ENCODE measurements at regions not wholly inside any gene's neighbourhood (a gene's known extent, or its start where the extent isn't known, plus 50 kb on each side); places are given as distances from the start of the nearest gene placed in this dataset.

DNA sequence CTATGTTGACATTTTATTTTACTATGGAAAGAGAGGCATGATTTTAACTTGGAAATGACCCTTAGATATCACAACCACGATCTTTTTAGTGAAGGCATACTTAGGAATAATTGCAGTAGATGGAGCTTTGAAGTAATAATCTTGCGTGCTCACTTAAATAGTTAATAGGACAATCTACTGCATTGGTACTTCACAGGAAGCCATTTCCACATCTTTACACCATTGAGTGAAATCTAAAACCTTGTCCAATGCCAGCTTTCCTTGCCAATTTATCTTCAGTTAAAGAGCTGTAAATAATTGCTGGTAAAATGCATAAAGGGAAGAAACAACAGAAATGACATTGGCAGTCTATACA, 586.3 kb downstream of the ADGRL2 start:
- Histone ChIP-seq H3K27me3 (replicated peaks in 1 of 2; ENCODE audit: control insufficient read depth in 2 of 2, extremely low read depth in 1 of 2, insufficient read depth in 2 of 2, low read length in 1 of 2) (no peaks in the 10 kb centered on the region), H3K36me3 (ENCODE audit: control insufficient read depth in 2 of 2, extremely low read depth in 1 of 2, insufficient read depth in 1 of 2, low read length in 1 of 2) (no peaks in the 10 kb centered on the region), H3K4me1 (ENCODE audit: control insufficient read depth in 1 of 2, extremely low read depth in 1 of 2, insufficient read depth in 2 of 2, low read length in 2 of 2) (no peaks in the 10 kb centered on the region), H3K4me3 (ENCODE audit: control insufficient read depth in 1 of 2, extremely low read depth in 1 of 2, low read length in 1 of 2) (no peak overlapping the region), H3K9me3 (no peaks in the 10 kb centered on the region), H3K27ac (ENCODE audit: low read length) (no peak overlapping the region)
- DNase-seq (no peak), ATAC-seq (replicated peaks in 1 of 4) (no peak)
- WGBS (ENCODE audit: insufficient coverage), result no CpG with 5 or more reads among the region's 2 CpGs
- ChIA-PET CTCF (no interaction called here), POLR2A (no interaction called here)
- no peak overlapping the region for H3K4me3 Mint-ChIP-seq
- no peaks in the 10 kb centered on the region for H3K36me3 Mint-ChIP-seq
- H3K4me1 Mint-ChIP-seq, result no peaks in the 10 kb centered on the region
- H3K9me3 Mint-ChIP-seq, result peaks cover 0 to 10% (median 0%) of the 10 kb centered on the region in 3 donors
- H3K27me3 Mint-ChIP-seq, result no peaks in the 10 kb centered on the region
- H3K27ac Mint-ChIP-seq, result no peak overlapping the region

DNA sequence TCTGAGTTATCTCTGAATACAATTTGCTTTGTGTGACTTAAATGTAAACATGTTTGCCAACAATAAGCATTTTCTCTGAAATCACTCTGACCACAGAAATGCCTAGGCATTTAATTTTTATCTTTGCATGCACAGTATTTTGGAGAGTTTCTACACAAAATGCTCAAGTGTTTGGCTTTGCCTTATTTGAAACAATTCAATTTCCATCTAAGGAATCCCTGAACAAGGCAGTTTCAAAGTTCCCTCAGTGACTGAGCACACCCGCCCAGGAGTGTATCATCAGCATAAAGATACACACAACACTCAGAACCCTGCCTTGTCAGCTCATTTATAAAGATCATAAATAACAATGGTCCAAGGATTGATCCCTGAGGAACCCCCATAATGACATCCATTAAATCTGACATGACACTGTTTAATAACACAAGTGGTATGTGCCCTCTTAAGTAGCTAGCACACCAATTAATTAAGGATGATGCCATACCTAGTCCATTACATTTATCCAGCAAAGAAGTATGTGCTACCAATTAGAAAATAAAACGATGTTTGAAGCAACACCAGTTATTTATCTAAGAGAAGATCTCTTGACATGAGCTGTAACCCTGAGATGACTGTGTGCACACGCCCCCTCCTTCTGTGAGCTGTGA, 585.8 kb downstream of the ADGRL2 start:
- Mint-ChIP-seq H3K27me3 (no peaks in the 10 kb centered on the region), H3K4me3 (no peak overlapping the region), H3K36me3 (no peaks in the 10 kb centered on the region), H3K27ac (no peak overlapping the region), H3K9me3 (peaks cover 0 to 10% (median 0%) of the 10 kb centered on the region in 3 donors), H3K4me1 (no peaks in the 10 kb centered on the region)
- H3K4me3 ChIP-seq (ENCODE audit: control insufficient read depth in 1 of 2, extremely low read depth in 1 of 2, low read length in 1 of 2), result no peak overlapping the region
- H3K9me3 ChIP-seq, result no peaks in the 10 kb centered on the region
- CTCF ChIA-PET, result no interaction called here
- ATAC-seq (replicated peaks in 1 of 4) (no peak), DNase-seq (no peak)
- 50% methylated on average over 1 of the region's 3 CpGs for WGBS (ENCODE audit: insufficient coverage)
- no peaks in the 10 kb centered on the region for H3K36me3 ChIP-seq (ENCODE audit: control insufficient read depth in 2 of 2, extremely low read depth in 1 of 2, insufficient read depth in 1 of 2, low read length in 1 of 2)
- H3K27ac ChIP-seq (ENCODE audit: low read length), result no peak overlapping the region
- POLR2A ChIA-PET, result no interaction called here
- H3K4me1 ChIP-seq (ENCODE audit: control insufficient read depth in 1 of 2, extremely low read depth in 1 of 2, insufficient read depth in 2 of 2, low read length in 2 of 2), result no peaks in the 10 kb centered on the region
- H3K27me3 ChIP-seq (replicated peaks in 1 of 2; ENCODE audit: control insufficient read depth in 2 of 2, extremely low read depth in 1 of 2, insufficient read depth in 2 of 2, low read length in 1 of 2), result no peaks in the 10 kb centered on the region

DNA sequence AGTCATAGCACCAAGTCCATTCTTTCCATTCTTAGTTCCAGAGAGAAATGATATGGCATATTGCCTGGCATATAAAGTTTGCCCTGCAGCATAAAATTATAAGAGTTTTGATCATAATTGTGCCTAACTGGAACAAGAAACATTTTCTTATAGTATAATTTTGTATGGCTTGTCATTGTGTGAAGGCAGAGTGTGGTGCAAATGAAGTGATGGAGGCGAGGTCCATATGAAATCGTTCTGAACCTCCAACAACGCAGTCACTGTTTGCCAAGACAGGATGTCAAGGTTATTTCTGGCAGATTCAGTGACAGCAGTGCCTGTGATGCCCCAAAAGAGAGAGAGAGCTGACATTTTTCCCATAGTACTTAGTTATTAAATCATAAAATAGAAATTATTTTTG, 584.0 kb downstream of the ADGRL2 start:
- H3K4me3 Mint-ChIP-seq, result no peak overlapping the region
- H3K4me1 ChIP-seq (ENCODE audit: control insufficient read depth in 1 of 2, extremely low read depth in 1 of 2, insufficient read depth in 2 of 2, low read length in 2 of 2), result no peaks in the 10 kb centered on the region
- no peak overlapping the region for H3K4me3 ChIP-seq (ENCODE audit: control insufficient read depth in 1 of 2, extremely low read depth in 1 of 2, low read length in 1 of 2)
- no peaks in the 10 kb centered on the region for H3K27me3 ChIP-seq (replicated peaks in 1 of 2; ENCODE audit: control insufficient read depth in 2 of 2, extremely low read depth in 1 of 2, insufficient read depth in 2 of 2, low read length in 1 of 2)
- H3K9me3 ChIP-seq, result no peaks in the 10 kb centered on the region
- no peak overlapping the region for H3K27ac ChIP-seq (ENCODE audit: low read length)
- no peaks in the 10 kb centered on the region for H3K27me3 Mint-ChIP-seq
- ATAC-seq (replicated peaks in 1 of 4) (no peak), DNase-seq (no peak)
- H3K36me3 Mint-ChIP-seq, result no peaks in the 10 kb centered on the region
- POLR2A ChIA-PET, result no interaction called here
- H3K27ac Mint-ChIP-seq, result no peak overlapping the region
- CTCF ChIA-PET, result no interaction called here
- no CpG with 5 or more reads among the region's 3 CpGs for WGBS (ENCODE audit: insufficient coverage)
- no peaks in the 10 kb centered on the region for H3K36me3 ChIP-seq (ENCODE audit: control insufficient read depth in 2 of 2, extremely low read depth in 1 of 2, insufficient read depth in 1 of 2, low read length in 1 of 2)
- H3K4me1 Mint-ChIP-seq, result no peaks in the 10 kb centered on the region
- H3K9me3 Mint-ChIP-seq, result peaks cover 0 to 14% (median 0%) of the 10 kb centered on the region in 3 donors

DNA sequence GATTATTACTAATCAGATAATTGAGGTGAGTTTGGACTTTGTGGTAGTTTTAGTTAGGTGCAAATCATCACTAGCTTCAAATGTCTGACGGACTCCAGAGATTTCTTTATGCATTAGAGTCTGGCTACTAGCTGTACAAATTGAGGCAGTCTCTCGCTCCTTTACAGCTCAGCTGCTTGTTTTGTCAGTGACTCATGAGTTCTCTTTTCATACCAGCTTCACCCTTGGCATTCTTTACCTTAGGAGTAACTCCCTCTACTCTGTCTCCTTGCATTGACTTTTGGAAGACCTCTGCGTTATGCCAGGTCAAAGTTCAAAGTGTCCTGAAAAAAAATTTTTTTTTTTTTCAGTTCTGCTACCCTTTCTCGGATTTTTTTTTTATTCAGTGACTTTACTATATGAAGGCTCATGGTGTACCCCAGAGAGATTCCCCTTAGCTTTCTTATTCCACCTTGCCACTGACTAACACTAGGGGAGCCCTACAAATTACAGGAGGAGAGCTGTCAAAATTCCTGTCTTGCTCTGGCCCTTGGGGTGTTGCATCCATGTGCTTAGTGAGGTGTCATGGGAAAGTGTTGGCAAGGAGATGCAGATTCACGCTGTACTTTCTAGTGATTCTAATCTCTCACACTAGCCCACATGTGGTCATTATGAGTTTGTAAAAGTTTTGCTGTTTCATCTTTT, 576.6 kb downstream of the ADGRL2 start:
- 85% methylated on average over 2 of the region's 5 CpGs for WGBS (ENCODE audit: insufficient coverage)
- Mint-ChIP-seq H3K36me3 (no peaks in the 10 kb centered on the region), H3K4me3 (no peak overlapping the region), H3K4me1 (no peaks in the 10 kb centered on the region), H3K27ac (no peak overlapping the region), H3K9me3 (peaks cover 0 to 13% (median 0%) of the 10 kb centered on the region in 3 donors), H3K27me3 (peaks cover 0 to 3% of the 10 kb centered on the region in 2 donors)
- ChIA-PET CTCF (no interaction called here), POLR2A (no interaction called here)
- DNase-seq, result no peak
- H3K36me3 ChIP-seq (ENCODE audit: control insufficient read depth in 2 of 2, extremely low read depth in 1 of 2, insufficient read depth in 1 of 2, low read length in 1 of 2), result no peaks in the 10 kb centered on the region
- no peaks in the 10 kb centered on the region for H3K27me3 ChIP-seq (replicated peaks in 1 of 2; ENCODE audit: control insufficient read depth in 2 of 2, extremely low read depth in 1 of 2, insufficient read depth in 2 of 2, low read length in 1 of 2)
- no peak overlapping the region for H3K4me3 ChIP-seq (ENCODE audit: control insufficient read depth in 1 of 2, extremely low read depth in 1 of 2, low read length in 1 of 2)
- no peak for ATAC-seq (replicated peaks in 1 of 4)
- H3K27ac ChIP-seq (ENCODE audit: low read length), result no peak overlapping the region
- no peaks in the 10 kb centered on the region for H3K4me1 ChIP-seq (ENCODE audit: control insufficient read depth in 1 of 2, extremely low read depth in 1 of 2, insufficient read depth in 2 of 2, low read length in 2 of 2)
- H3K9me3 ChIP-seq, result no peaks in the 10 kb centered on the region

DNA sequence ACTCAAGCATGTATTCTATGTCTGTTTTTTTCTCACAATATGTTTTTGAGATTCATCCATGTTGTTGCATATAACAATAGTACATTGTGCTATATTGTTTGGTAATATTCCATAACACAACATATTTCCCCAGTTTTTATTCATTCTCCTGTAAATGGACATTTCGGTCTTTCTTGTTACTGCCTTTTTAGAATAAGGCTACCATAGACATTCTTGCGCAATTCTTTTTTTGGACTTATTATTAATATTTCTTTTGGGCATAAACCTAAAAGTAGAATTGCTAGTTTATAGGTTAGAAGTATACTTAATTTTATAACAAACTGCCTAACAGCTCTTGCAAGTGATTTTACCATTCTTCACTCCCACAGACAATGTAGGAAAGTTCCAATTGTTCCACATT, 573.0 kb downstream of the ADGRL2 start:
- WGBS (ENCODE audit: insufficient coverage), result no CpG with 5 or more reads among the region's 2 CpGs
- Mint-ChIP-seq H3K4me1 (no peaks in the 10 kb centered on the region), H3K9me3 (peaks cover 0 to 3% (median 0%) of the 10 kb centered on the region in 3 donors), H3K27me3 (peaks cover 0 to 3% of the 10 kb centered on the region in 2 donors), H3K36me3 (no peaks in the 10 kb centered on the region), H3K4me3 (no peak overlapping the region), H3K27ac (no peak overlapping the region)
- ChIA-PET CTCF (no interaction called here), POLR2A (no interaction called here)
- H3K27me3 ChIP-seq (replicated peaks in 1 of 2; ENCODE audit: control insufficient read depth in 2 of 2, extremely low read depth in 1 of 2, insufficient read depth in 2 of 2, low read length in 1 of 2), result no peaks in the 10 kb centered on the region
- H3K36me3 ChIP-seq (ENCODE audit: control insufficient read depth in 2 of 2, extremely low read depth in 1 of 2, insufficient read depth in 1 of 2, low read length in 1 of 2), result no peaks in the 10 kb centered on the region
- H3K27ac ChIP-seq (ENCODE audit: low read length), result no peak overlapping the region
- DNase-seq, result no peak
- no peak overlapping the region for H3K4me3 ChIP-seq (ENCODE audit: control insufficient read depth in 1 of 2, extremely low read depth in 1 of 2, low read length in 1 of 2)
- ATAC-seq (replicated peaks in 1 of 4), result no peak
- no peaks in the 10 kb centered on the region for H3K4me1 ChIP-seq (ENCODE audit: control insufficient read depth in 1 of 2, extremely low read depth in 1 of 2, insufficient read depth in 2 of 2, low read length in 2 of 2)
- H3K9me3 ChIP-seq, result no peaks in the 10 kb centered on the region

DNA sequence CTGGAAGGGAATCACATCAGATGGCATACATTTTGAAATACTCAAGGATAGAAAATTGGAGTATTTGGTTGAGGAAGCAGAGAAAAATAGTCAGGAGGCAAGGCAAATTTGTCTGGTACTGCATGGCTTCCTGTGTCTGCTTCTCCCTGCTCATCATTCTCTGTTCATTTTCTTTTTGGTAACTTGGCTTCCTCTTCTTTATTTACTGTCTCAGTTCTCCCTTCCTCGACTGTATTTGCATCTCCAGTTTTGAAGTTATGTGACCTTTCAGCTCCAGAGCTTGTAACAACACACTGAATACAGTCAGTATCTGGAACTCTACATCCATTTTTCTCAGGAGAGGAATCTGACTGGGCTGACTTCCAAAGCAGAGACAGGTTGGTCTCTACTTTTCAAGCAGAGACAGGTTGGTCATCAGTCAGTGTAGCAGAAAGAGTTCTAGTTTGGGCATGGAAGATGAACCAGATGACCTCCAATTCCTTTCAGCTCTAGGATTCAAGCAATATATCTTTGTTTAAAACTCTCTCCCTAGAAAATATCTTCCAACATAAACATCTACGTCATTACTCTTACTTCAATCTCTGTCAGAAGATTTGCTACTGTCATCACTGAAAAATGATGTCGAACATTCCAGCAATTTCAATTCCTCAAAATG, 571.2 kb downstream of the ADGRL2 start:
- ATAC-seq (replicated peaks in 1 of 4), result no peak
- H3K4me1 ChIP-seq (ENCODE audit: control insufficient read depth in 1 of 2, extremely low read depth in 1 of 2, insufficient read depth in 2 of 2, low read length in 2 of 2), result no peaks in the 10 kb centered on the region
- H3K9me3 Mint-ChIP-seq, result peaks cover 0 to 8% (median 3%) of the 10 kb centered on the region in 3 donors
- no peak for DNase-seq
- no peaks in the 10 kb centered on the region for H3K4me1 Mint-ChIP-seq
- H3K27me3 Mint-ChIP-seq, result peaks cover 0 to 3% of the 10 kb centered on the region in 2 donors
- no peaks in the 10 kb centered on the region for H3K36me3 Mint-ChIP-seq
- 75% methylated on average over 2 of the region's 3 CpGs for WGBS (ENCODE audit: insufficient coverage)
- H3K4me3 ChIP-seq (ENCODE audit: control insufficient read depth in 1 of 2, extremely low read depth in 1 of 2, low read length in 1 of 2), result no peak overlapping the region
- H3K9me3 ChIP-seq, result no peaks in the 10 kb centered on the region
- no peaks in the 10 kb centered on the region for H3K27me3 ChIP-seq (replicated peaks in 1 of 2; ENCODE audit: control insufficient read depth in 2 of 2, extremely low read depth in 1 of 2, insufficient read depth in 2 of 2, low read length in 1 of 2)
- H3K36me3 ChIP-seq (ENCODE audit: control insufficient read depth in 2 of 2, extremely low read depth in 1 of 2, insufficient read depth in 1 of 2, low read length in 1 of 2), result no peaks in the 10 kb centered on the region
- H3K27ac ChIP-seq (ENCODE audit: low read length), result no peak overlapping the region
- no peak overlapping the region for H3K27ac Mint-ChIP-seq
- no peak overlapping the region for H3K4me3 Mint-ChIP-seq
- ChIA-PET CTCF (no interaction called here), POLR2A (no interaction called here)

All from T-cell (primary cell).